ENCODE measurements at regions not wholly inside any gene's neighbourhood (a gene's known extent, or its start where the extent isn't known, plus 50 kb on each side); places are given as distances from the start of the nearest gene placed in this dataset.

GRCh38 chr10:44261710-44262455 is 123.0 kb downstream of the CXCL12 start (continued):
- TF ChIP-seq TAF1 (IDR thresholded peaks at IDR 0.05; ENCODE audit: low read depth, low read length), result no peak
- TF ChIP-seq MAX (IDR thresholded peaks at IDR 0.05), result no peak
- TF ChIP-seq CHD2 (IDR thresholded peaks at IDR 0.05; ENCODE audit: low read length), result no peak

All from H1 (cell line).